ENCODE measurements at regions not wholly inside any gene's neighbourhood (a gene's known extent, or its start where the extent isn't known, plus 50 kb on each side); places are given as distances from the start of the nearest gene placed in this dataset.

- TF ChIP-seq CTCF (IDR thresholded peaks at IDR 0.05) (no peak), POLR2AphosphoS5 (IDR thresholded peaks at IDR 0.05; ENCODE audit: insufficient read depth in 1 of 2, low read depth in 1 of 2) (no peak)
Measured at GRCh38 chr12:5332551-5332950, 99.4 kb upstream of the NTF3 start.
